ENCODE measurements at regions not wholly inside any gene's neighbourhood (a gene's known extent, or its start where the extent isn't known, plus 50 kb on each side); places are given as distances from the start of the nearest gene placed in this dataset.

DNA sequence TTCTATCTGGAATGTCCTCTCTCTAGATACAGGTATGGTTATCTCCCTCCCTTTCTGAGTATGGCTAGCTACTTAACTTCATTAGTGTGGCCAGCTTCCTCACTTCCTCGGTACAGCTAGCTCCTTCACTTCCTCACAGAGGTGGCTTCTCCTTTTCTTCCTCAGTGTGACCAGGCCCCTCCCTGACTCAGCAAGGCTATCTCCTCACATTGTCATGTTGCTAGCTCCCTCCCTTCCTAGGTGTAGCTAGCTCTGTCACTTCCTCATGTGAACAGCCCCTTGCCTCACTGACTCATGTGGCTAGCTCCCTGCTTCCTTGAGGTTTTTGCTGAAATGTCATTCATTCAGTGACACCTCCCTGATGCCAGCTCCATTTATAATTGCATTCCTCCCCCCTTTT lies 67.3 kb upstream of the DDIT4L start:
- FAIRE-seq: no peak
- ChIA-PET POLR2A (no interaction called here), CTCF (interaction anchor here (1.2 kb wide), 1 partner anchor 9 kb away, joined by 3 read pairs; no protein-coding TSS in a partner anchor)
- TF ChIP-seq HOXB13 (CRISPR knock-in tag; IDR thresholded peaks at IDR 0.05; ENCODE audit: low read depth) (no peak), POLR2A (IDR thresholded peaks at IDR 0.05; ENCODE audit: low read length) (no peak), BHLHE40 (IDR thresholded peaks at IDR 0.05; ENCODE audit: low read depth, low read length) (no peak)
- 7% methylated on average over 1 of the region's 1 CpG for WGBS (ENCODE audit: missing lambda C conversion rate)
- H3K27ac ChIP-seq: no peak overlapping the region
- no peak overlapping the region for H3K4me3 ChIP-seq
- H3K4me1 ChIP-seq: no peaks in the 10 kb centered on the region
- H3K9me3 ChIP-seq: no peaks in the 10 kb centered on the region
- ATAC-seq: no peak
- H3K4me2 ChIP-seq: no peak overlapping the region
- peak in 1 of 2 experiments; percentile 5 for DNase-seq (ENCODE audit: low read depth in 1 of 2, low spot score in 1 of 2)

DNA sequence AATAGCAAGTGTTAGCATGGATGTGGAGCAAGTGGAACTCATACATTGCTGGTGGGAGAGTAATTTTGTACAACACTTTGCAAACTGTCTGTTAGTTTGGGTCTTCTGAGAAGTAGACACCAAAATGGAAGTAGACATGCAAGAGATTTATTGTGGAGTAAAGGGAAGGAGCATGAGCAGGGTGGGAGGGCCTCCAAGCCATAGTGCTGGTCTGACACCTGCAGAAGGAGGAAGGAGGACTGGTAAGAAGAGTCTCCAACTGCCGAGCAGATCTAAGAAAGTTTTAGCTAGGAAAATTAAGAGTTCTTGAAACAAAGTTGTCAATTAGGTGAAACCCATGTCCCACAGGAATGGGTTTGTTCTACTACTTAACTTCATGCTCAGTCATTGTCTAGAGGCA lies 64.0 kb upstream of the DDIT4L start:
- TF ChIP-seq, protein P1, sequence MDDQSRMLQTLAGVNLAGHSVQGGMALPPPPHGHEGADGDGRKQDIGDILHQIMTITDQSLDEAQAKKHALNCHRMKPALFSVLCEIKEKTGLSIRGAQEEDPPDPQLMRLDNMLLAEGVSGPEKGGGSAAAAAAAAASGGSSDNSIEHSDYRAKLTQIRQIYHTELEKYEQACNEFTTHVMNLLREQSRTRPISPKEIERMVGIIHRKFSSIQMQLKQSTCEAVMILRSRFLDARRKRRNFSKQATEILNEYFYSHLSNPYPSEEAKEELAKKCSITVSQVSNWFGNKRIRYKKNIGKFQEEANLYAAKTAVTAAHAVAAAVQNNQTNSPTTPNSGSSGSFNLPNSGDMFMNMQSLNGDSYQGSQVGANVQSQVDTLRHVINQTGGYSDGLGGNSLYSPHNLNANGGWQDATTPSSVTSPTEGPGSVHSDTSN (IDR thresholded peaks at IDR 0.05): no peak
- TF ChIP-seq ZC3H11A (IDR thresholded peaks at IDR 0.05) (no peak), CHD4 (IDR thresholded peaks at IDR 0.05; ENCODE audit: borderline replicate concordance) (no peak), CBX8 (IDR thresholded peaks at IDR 0.05) (no peak), HEYL (CRISPR knock-in tag; IDR thresholded peaks at IDR 0.05) (no peak), BHLHE40 (IDR thresholded peaks at IDR 0.05; ENCODE audit: low read depth, low read length) (no peak)
- no peak for DNase-seq (ENCODE audit: low read depth in 1 of 2, low spot score in 1 of 2)
- ATAC-seq: no peak
- no peaks in the 10 kb centered on the region for H3K9me3 ChIP-seq
- ChIA-PET CTCF (no interaction called here), POLR2A (no interaction called here)
- H3K4me1 ChIP-seq: no peaks in the 10 kb centered on the region
- WGBS (ENCODE audit: missing lambda C conversion rate): 88% methylated on average over 1 of the region's 1 CpG
- FAIRE-seq: no peak
- H3K4me2 ChIP-seq: no peak overlapping the region
- H3K4me3 ChIP-seq: no peak overlapping the region
- no peak overlapping the region for H3K27ac ChIP-seq

DNA sequence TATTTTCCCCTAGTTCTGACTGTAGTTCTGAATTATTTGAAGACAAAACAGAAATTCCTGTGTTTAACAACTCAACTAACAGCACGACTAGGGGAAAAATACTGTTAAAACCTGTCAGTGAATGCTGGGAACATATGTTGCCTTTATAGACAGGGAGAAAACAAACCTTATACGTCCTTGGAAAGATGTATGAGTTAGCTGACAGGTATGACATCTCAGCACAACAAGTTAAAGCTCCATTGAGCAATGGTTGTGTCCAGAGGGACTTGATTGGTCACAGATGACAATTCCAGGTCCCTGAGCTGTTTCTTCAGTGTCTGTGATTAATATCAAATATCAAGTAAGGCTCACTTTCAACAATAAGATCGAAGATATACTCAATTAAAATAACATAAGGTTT lies 58.2 kb upstream of the DDIT4L start:
- POLR2A ChIA-PET: no interaction called here
- CTCF ChIA-PET: interaction anchor here (1.1 kb wide), 1 partner anchor 10 kb away, joined by 3 read pairs; no protein-coding TSS in a partner anchor

More for the DNA sequence above, 58.2 kb upstream of the DDIT4L start:
- H3K9me3 ChIP-seq: no peaks in the 10 kb centered on the region
- no peaks in the 10 kb centered on the region for H3K4me1 ChIP-seq
- FAIRE-seq (no peak), ATAC-seq (no peak), DNase-seq (ENCODE audit: low read depth in 1 of 2, low spot score in 1 of 2) (no peak)
- no peak overlapping the region for H3K4me2 ChIP-seq
- no peak overlapping the region for H3K27ac ChIP-seq
- TF ChIP-seq, protein P2, sequence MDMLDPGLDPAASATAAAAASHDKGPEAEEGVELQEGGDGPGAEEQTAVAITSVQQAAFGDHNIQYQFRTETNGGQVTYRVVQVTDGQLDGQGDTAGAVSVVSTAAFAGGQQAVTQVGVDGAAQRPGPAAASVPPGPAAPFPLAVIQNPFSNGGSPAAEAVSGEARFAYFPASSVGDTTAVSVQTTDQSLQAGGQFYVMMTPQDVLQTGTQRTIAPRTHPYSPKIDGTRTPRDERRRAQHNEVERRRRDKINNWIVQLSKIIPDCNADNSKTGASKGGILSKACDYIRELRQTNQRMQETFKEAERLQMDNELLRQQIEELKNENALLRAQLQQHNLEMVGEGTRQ (IDR thresholded peaks at IDR 0.05): no peak
- no peak for TF ChIP-seq SMC3 (IDR thresholded peaks at IDR 0.05)
- TF ChIP-seq FOXS1 (CRISPR knock-in tag; IDR thresholded peaks at IDR 0.05): no peak
- no peak for TF ChIP-seq ESRRA (IDR thresholded peaks at IDR 0.05; ENCODE audit: borderline replicate concordance, low read length)
- no peak for TF ChIP-seq RARB (CRISPR knock-in tag; IDR thresholded peaks at IDR 0.05)
- TF ChIP-seq NFE2L2 (conservative IDR thresholded peaks at IDR 0.05; ENCODE audit: low read length): no peak
- TF ChIP-seq, protein P3, sequence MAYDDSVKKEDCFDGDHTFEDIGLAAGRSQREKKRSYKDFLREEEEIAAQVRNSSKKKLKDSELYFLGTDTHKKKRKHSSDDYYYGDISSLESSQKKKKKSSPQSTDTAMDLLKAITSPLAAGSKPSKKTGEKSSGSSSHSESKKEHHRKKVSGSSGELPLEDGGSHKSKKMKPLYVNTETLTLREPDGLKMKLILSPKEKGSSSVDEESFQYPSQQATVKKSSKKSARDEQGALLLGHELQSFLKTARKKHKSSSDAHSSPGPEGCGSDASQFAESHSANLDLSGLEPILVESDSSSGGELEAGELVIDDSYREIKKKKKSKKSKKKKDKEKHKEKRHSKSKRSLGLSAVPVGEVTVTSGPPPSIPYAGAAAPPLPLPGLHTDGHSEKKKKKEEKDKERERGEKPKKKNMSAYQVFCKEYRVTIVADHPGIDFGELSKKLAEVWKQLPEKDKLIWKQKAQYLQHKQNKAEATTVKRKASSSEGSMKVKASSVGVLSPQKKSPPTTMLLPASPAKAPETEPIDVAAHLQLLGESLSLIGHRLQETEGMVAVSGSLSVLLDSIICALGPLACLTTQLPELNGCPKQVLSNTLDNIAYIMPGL (CRISPR knock-in tag; IDR thresholded peaks at IDR 0.05; ENCODE audit: borderline replicate concordance): no peak
- TF ChIP-seq, protein P4, sequence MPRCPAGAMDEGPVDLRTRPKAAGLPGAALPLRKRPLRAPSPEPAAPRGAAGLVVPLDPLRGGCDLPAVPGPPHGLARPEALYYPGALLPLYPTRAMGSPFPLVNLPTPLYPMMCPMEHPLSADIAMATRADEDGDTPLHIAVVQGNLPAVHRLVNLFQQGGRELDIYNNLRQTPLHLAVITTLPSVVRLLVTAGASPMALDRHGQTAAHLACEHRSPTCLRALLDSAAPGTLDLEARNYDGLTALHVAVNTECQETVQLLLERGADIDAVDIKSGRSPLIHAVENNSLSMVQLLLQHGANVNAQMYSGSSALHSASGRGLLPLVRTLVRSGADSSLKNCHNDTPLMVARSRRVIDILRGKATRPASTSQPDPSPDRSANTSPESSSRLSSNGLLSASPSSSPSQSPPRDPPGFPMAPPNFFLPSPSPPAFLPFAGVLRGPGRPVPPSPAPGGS (IDR thresholded peaks at IDR 0.05): no peak
- TF ChIP-seq HOXB13 (CRISPR knock-in tag; IDR thresholded peaks at IDR 0.05; ENCODE audit: low read depth): no peak
- no peak for TF ChIP-seq MAFK (IDR thresholded peaks at IDR 0.05; ENCODE audit: partially characterized antibody)
- no peak for TF ChIP-seq CBX2 (IDR thresholded peaks at IDR 0.05; ENCODE audit: borderline replicate concordance, low read depth)
- TF ChIP-seq POLR2AphosphoS2 (conservative IDR thresholded peaks at IDR 0.05; ENCODE audit: low read length): no peak
- TF ChIP-seq, protein P5, sequence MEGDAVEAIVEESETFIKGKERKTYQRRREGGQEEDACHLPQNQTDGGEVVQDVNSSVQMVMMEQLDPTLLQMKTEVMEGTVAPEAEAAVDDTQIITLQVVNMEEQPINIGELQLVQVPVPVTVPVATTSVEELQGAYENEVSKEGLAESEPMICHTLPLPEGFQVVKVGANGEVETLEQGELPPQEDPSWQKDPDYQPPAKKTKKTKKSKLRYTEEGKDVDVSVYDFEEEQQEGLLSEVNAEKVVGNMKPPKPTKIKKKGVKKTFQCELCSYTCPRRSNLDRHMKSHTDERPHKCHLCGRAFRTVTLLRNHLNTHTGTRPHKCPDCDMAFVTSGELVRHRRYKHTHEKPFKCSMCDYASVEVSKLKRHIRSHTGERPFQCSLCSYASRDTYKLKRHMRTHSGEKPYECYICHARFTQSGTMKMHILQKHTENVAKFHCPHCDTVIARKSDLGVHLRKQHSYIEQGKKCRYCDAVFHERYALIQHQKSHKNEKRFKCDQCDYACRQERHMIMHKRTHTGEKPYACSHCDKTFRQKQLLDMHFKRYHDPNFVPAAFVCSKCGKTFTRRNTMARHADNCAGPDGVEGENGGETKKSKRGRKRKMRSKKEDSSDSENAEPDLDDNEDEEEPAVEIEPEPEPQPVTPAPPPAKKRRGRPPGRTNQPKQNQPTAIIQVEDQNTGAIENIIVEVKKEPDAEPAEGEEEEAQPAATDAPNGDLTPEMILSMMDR (IDR thresholded peaks at IDR 0.05): no peak
- no peak for TF ChIP-seq CBX8 (IDR thresholded peaks at IDR 0.05)
- TF ChIP-seq JUN (IDR thresholded peaks at IDR 0.05): no peak
- no peak for TF ChIP-seq NPAS2 (CRISPR knock-in tag; IDR thresholded peaks at IDR 0.05; ENCODE audit: borderline replicate concordance)
- no peak for TF ChIP-seq RAD21 (conservative IDR thresholded peaks at IDR 0.05 in 1 of 2, IDR thresholded peaks at IDR 0.05 in 1 of 2)
- TF ChIP-seq ZC3H11A (IDR thresholded peaks at IDR 0.05): no peak
- TF ChIP-seq ZFP36 (IDR thresholded peaks at IDR 0.05; ENCODE audit: borderline replicate concordance, partially characterized antibody): no peak
- TF ChIP-seq, protein P6, sequence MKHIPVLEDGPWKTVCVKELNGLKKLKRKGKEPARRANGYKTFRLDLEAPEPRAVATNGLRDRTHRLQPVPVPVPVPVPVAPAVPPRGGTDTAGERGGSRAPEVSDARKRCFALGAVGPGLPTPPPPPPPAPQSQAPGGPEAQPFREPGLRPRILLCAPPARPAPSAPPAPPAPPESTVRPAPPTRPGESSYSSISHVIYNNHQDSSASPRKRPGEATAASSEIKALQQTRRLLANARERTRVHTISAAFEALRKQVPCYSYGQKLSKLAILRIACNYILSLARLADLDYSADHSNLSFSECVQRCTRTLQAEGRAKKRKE (CRISPR knock-in tag; IDR thresholded peaks at IDR 0.05; ENCODE audit: low read depth): no peak
- no peak overlapping the region for H3K4me3 ChIP-seq
- 7% methylated on average over 3 of the region's 3 CpGs for WGBS (ENCODE audit: missing lambda C conversion rate)

Measured in A549 (cell line).